ENCODE measurements at regions not wholly inside any gene's neighbourhood (a gene's known extent, or its start where the extent isn't known, plus 50 kb on each side); places are given as distances from the start of the nearest gene placed in this dataset.
"Not testable (repeated sequence)": the region's sequence is repeated elsewhere in the genome, so short reads cannot be mapped to it uniquely, and the experiment has no call there.

DNA sequence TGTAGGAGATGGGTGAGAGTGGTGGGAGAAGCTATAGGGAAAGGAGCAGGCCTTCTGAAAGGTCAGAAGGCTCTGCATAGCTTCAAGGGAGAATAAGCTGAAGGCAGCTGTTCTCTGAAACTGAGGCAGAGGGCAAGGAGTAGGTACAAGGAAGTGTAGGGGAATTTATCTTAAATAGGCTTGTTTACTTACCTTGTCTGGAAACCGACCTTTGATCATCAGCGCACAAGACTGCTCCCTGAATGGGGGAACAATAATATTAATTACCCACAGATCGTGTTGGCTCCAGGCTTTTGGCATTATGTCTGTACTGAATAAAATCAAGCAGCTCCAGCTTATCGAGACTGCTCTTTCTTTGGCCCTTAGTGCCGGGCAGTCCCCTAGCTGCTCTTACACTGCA, 175.5 kb upstream of the MAGEB16 start:
- DNase-seq = no peak

DNA sequence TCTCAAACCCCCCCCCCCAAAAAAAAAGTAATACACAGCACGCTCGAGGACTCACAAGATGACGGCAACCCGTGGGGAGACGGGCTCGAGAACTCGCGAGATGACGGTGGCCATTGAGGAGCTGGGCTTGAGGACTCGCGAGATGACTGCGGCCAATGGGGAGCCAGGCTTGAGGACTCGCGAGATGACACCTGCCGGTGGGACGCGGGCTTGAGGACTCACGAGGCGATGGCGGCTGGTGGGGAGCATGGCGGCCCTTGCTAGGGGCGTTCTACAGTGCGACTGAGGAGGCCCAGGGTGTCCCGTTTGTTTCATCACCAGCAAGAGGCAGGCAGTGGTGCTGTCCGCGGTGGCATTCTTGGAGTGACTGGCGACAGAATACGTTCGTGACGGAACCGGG, 172.4 kb upstream of the MAGEB16 start:
- no peak for DNase-seq

DNA sequence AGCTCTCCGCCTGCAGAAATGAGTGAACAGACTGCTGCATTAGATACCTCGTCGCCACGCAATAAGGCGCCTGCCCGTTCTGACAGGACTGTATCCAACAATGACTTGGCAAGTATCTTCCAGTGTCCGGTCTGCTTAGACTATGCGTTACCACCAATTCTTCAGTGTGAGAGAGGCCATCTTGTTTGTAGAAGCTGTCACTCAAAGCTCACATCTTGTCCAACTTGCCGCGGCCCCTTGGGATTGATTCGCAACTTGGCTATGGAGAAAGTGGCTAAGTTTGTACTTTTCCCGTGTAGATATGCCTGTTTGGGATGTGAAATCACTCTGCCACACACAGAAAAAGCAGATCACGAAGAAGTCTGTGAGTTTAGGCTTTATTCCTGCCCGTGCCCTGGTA, 172.0 kb upstream of the MAGEB16 start:
- no peak for DNase-seq

DNA sequence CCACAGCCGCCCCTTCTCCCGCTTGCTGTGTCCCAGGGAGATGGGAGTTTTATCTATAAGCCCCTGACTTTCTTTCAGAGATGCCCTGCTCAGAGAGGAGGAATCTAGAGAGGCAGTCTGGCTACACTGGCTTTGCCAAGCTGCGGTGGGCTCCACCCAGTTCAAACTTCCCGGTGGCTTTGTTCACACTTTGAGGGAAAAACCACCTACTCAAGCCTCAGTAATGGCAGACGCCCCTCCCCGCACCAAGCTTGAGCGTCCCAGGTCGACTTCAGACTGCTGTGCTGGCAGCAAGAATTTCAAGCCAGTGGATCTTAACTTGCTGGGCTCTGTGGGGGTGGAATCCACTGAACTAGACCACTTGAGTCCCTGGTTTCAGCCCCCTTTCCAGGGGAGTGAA, 162.2 kb upstream of the MAGEB16 start:
- not testable (repeated sequence) for DNase-seq

DNA sequence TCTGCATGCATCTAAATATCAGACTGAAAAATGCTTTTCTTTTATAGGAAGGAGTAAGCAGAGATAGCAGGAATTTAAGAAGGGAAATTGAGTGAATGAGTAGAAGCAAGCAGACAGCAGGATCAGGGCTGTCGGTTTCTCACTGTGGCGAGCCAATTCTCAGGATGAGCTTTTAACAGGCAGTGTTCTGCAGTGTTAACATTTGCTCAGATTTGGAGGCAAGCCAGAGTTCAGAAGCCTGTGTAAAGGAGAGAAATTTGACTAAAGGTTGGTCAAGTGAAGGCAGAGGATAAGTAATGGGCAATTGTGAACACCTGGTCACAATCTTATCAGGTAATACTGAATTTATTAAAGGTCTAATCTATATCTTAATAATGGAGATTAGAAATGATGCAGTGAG, 133.3 kb upstream of the MAGEB16 start:
- no peak for DNase-seq

DNA sequence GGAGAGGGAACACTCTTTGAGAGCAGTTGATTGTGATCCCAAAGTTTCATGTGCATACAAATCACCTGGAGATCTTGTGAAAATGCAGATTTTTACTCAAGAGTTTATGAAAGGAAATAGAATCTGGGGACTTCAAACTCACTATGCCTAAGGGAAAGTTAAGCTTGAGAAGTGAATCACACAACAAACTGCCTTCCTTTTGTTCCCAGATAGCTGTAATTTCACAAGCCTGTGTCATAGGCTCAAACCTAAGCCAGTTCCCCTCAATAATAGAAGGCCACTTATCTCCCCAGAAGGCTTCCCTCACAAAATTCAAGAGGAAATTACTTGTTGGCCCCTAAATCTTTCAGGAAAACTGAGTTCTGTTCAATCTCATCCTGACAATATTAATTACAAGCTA, 132.8 kb upstream of the MAGEB16 start:
- no peak for DNase-seq

DNA sequence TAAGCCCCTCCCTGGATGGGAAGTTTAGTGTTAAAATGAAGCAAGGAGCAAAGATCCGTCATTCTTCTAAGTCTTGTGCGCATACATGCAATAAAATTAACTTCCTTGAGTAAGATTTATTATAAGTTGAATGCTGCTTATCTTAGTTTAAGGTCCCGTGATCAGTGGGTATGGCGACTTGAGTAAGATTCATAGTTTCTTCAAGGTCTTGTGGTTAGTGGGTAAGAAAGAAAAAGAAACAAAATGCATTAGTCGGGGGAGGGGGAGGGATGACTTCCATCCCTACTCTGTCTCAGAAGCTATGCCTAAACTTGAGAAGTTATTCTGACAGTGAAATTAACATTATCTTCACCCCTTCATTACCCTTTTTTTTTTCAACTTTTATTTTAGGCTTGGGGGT, 127.3 kb upstream of the MAGEB16 start:
- no peak for DNase-seq

DNA sequence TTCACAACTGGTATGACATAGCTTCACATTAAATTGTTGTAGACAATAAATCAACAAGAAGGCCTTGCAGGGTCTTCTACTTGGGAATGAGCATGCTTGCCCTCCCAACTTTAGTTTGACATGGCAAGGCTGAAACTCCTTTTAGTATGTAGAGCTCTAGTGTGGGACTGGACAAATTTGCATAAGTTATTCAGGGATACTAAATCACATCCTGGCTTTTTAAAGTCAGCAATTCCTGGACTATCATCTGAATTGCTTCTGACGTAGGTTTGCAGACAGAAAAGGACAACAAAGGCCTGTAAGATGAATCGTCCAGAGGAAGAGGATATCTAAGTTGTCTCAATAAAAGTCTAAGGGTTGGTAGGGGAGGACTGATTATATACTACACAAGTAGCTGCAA, 123.0 kb upstream of the MAGEB16 start:
- DNase-seq = no peak

DNA sequence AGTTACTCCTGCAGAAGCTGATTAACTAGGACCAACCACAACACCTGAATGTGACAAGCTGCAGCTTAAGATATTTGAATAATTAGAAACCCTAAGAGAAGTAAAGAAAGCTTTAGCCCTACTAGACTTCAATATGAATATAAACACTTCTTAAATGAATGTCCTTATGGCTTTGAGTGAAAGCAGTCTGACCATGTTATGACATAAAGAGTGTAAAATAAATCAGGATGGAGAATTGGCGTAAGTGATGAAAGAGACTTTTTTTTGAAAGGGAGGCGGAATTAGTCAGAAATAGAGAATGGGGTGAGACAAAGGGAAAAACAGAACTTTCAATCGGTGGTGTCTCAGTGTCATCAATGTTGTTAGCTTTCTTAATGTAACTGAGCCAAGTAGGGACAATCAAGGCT, 117.2 kb upstream of the MAGEB16 start:
- no peak for DNase-seq

DNA sequence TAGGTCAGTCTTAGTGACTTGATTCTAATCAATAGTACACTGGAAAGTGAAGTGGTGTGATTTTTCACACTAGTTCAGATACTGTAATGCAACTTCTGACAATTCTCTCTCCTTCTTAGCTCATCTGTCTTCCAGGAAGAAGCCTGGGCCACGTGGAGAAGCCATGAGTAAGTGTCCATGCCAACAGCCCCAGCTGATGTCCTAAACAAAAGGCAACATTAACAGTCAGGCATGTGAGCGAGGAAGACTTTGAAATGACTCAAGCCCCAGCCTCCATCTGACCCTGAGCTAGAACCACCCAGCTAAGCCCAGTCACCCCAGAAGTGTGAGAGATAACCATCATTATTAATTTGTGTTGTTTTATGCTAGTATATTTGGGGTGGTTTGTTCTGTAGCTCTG, 115.7 kb upstream of the MAGEB16 start:
- no peak for DNase-seq

DNA sequence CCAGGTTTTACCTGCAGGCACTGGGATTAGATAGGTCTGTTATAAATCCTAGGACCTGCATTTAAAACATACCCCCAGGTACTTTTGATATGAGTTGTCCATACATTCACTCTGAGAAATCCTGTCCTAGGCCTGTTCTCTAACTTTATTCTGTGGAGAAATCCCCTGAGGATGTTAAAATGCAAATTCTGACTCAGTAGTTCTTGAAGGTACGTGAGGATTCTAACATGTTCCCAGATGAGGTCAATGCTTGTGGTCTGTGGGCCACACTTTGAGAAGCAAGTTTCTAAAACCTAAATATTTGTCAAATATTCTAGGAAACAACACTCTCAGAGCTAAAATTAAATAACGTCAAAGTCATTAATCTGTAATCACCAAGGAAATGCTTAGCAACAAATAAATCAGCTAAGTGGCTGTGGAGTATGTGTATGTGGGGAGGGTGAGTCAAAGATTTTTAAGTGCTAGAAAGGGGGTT, 101.3 kb upstream of the MAGEB16 start:
- DNase-seq = no peak

DNA sequence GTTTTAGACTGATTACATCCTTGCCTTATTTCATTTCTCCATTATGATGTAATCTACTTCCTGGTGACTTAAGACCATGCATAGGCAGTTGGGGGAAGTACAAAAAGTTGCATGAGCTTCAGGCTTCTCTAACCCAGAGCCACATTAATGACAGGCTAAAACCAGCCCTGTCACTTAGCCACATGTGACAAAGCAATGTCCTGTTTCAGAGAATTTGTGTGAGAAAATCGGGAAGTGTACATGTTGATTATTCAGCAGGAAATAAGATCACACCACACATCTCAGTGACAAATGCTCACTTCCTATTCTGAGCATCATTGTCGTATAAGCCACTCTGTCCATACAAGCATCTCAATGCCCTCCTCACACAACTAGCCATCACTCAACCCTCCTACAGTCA, 98.5 kb upstream of the MAGEB16 start:
- no peak for DNase-seq

DNA sequence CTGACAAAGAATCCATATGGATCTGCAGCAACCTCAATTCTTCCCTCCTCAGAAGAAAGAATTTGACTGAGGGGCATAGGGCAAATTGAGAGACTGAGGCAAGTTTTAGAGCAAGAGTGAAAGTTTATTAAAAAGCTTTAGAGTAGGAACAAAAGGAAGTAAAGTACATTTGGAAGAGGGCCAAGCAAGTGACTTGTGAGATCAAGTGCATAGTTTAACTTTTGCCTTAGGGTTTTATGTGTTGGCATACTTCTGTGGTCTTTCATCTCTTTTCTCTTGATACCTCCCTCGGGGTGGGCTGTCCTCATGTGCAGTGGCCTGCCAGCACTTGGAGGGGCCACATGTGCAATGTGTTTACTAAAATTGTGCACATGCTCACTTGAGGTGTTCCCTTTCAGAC, 98.0 kb upstream of the MAGEB16 start:
- DNase-seq = no peak

DNA sequence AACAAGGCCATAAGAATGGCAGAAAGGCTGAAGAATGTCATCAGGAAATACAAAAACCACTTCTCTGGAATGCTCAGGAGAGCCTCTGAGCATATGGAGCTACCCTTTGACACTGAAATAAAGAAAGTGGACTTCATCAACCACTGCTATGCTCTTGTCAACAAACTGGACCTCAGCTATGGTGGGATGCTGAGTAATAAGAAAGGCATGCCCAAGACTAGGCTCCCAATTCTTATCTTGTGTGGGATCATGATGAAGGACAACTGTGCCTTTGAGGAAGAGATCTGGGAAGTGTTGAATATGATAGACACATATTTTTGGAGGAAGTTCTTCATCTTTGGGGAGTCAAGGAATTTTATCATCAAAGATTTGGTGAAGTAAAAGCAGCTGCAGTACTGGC, 86.9 kb upstream of the MAGEB16 start:
- DNase-seq = no peak

DNA sequence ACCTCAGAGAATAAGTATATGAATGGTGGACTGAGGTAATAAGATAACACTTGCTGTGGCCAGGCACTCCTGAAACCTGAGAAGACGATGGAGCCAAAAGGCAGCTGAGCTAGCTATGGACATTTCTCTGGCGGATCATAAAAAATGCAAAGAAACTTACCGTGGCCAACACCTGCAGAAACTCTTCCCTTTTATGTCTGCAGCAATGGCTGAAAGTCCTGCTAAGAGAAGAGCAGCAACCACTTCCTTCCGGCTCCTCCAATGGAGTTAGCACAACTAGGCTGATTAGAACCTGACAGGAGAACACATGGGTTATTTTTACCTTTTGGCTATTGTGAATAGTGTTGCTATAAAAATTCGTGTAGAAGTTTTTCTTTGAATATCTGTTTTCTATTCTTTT, 76.0 kb upstream of the MAGEB16 start:
- DNase-seq = no peak

DNA sequence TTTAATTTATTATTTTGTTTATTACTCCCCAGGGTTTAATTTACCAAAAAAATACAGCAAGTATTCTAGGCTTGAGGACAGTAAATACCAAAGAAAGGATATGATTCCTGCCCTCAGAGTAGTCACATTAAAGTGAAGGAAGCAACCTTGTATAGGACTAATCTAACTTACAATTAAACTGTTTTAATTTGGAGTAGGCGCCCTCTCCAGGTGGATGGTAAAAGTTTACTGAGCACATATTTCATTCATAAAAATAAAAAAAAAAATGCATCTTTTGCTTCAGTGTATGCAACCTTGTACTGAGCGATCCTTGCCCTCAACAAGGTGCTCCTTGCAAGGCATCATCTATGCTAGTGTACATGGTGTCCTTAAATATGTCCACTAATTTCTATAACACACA, 72.0 kb upstream of the MAGEB16 start:
- DNase-seq = no peak

DNA sequence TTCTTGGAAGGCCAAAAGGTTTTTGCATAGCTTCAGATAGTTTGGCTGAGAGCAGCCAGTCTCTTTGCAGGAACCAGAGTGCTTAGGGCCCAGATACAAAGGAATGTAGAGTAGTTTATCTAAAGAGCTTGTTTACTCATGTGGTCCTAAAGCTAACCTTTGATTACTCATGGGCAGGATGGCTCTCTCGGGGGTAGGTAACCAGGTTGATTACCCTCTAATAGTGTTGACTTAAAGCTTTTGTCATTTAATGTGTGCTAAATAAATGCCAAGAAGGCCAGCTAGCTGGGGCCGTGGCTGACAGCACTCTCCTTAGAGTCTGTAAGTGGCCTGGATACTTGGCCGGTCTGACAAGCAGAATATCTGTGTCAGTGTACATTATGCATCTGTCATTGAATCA, 69.7 kb upstream of the MAGEB16 start:
- no peak for DNase-seq

DNA sequence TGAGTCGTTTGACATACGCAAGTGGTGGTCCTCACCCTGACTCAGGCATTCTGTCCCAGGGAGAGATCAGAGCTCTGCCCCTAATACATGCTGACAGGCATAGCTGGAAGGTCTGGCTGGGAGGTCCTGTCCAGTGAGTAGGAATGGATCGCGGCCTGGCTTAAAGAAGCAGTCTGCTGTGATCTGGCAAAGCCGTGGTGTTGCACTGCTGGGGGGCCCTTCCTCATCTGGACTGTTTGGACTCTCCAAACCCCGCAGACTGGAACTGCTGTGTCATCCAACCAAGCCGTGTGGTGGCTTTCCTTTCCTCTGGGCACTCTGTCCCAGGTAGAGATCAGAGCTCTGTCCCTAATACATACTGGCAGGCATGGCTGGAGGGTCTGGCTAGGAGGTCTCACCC, 64.3 kb upstream of the MAGEB16 start:
- no peak for DNase-seq

DNA sequence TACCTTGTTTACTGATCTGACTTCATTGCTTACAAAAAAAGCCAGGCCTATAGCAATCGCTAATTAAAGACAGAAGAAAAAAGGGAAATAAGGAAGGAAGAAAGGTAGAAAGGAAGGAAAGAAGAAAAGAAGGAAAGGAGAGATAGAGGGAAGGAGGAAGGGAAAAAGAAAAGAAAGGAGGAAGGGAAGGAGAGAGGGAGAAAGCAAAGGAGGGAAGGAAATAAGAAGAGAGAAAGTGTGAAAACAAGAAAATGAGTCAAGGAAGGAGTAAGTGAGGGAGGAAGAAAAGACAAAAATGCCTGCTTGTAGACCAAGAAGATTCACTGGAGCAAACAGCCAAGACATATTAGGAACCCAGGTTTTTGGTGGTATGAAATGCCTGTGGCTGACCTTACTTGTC, 57.0 kb upstream of the MAGEB16 start:
- no peak for DNase-seq

DNA sequence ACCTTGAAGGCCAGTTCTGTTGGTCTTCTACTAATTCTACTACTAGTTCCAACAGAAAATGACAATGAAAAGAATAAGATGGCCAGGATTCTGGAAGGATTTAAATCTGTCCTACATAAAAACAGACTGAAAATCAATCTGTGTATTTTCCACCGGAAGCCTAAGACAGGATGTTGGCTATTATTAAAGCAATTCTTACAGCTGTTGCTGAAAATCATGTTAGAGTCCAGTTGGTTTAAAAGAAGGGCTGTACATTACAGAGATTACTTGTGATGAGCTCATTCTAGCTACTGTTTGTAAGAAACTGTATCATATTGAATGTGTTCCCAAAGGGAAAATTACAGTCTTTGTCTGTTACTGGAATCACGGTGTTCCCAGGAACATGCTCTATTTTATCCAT, 54.8 kb upstream of the MAGEB16 start:
- DNase-seq = no peak

Measured in NCI-H2029 (cell line).